GM12878 (cell line): ENCODE measurements at regions not wholly inside any gene's neighbourhood (a gene's known extent, or its start where the extent isn't known, plus 50 kb on each side); places are given as distances from the start of the nearest gene placed in this dataset.

Experiments
- ATAC-seq: fragments of 200-7000 bp; cut with Tn5 transposase; 3 replicates; pipeline ENCODE4 v1.9.1; 2020; ENCODE audit warnings: mild to moderate bottlenecking, moderate library complexity
- BruUV-seq: library from RNA; stranded (reverse); fragments of 400-500 nt; replicated peaks from 2 replicates; lab custom pipeline; 2021; lab: Mats Ljungman, UMichigan
- CTCF ChIA-PET: fragments of 300-600 bp; sonication (Branson Sonifier 250); formaldehyde crosslinking; extraction: SDS; loops from one replicate; lab custom pipeline; 2021; ENCODE audit warnings: inconsistent platforms; lab: Yijun Ruan, JAX
- POLR2A ChIA-PET: fragments of 350-600 bp; formaldehyde crosslinking; extraction: SDS; loops from one replicate; lab custom pipeline; 2021; ENCODE audit warnings: inconsistent platforms; lab: Charles Lee
- RAD21 ChIA-PET: fragments of 300-600 bp; sonication (Branson Sonifier 250); formaldehyde crosslinking; loops from one replicate; lab custom pipeline; 2023; ENCODE audit warnings: antibody characterized with exemption; ENCODE audit not compliant: unreplicated experiment; lab: Charles Lee
- SMC1A ChIA-PET: fragments of 300-600 bp; sonication (Branson Sonifier 250); formaldehyde crosslinking; loops from one replicate; lab custom pipeline; 2023; ENCODE audit not compliant: unreplicated experiment, uncharacterized antibody; lab: Charles Lee
- DNase-seq: peaks from one replicate; pipeline ENCODE4 v3.0.0-alpha.2; 2011; ENCODE audit warnings: low read depth, low spot score
- FAIRE-seq: peaks from 3 replicates; lab custom pipeline; 2011; peaks lifted over from hg19 to GRCh38; lab: Jason Lieb, UNC
- H2AFZ ChIP-seq: 2 replicates; pipeline ENCODE4 v1.6.0; 2011; ENCODE audit warnings: low read depth, low read length, control low read depth; ENCODE audit not compliant: control insufficient read depth
- H3K27ac ChIP-seq: 2 replicates; pipeline ENCODE4 v1.5.1; 2011; ENCODE audit warnings: control low read depth; ENCODE audit not compliant: control insufficient read depth, insufficient read depth
- H3K27me3 ChIP-seq, 2 experiments: replicated peaks in 1 of 2; 2 replicates each; pipeline versions ENCODE4 v1.6.0 to v1.6.1; 2011; ENCODE audit warnings: low read length in 1 of 2; ENCODE audit not compliant: control insufficient read depth in 2 of 2, insufficient read depth in 2 of 2
- H3K36me3 ChIP-seq, 2 experiments: 2 replicates each; pipeline ENCODE4 v1.5.1; 2011; ENCODE audit warnings: low read length in 1 of 2; ENCODE audit not compliant: control insufficient read depth in 2 of 2, insufficient read depth in 2 of 2
- H3K4me1 ChIP-seq: 2 replicates; pipeline ENCODE4 v1.6.1; 2011; ENCODE audit warnings: mild to moderate bottlenecking, low read length, moderate library complexity, mixed read lengths; ENCODE audit not compliant: control insufficient read depth, insufficient read depth
- H3K4me2 ChIP-seq: 2 replicates; pipeline ENCODE4 v1.6.0; 2011; ENCODE audit warnings: control low read depth; ENCODE audit not compliant: control insufficient read depth, insufficient read depth
- H3K4me3 ChIP-seq: fragments of 200-600 bp; sonication (generic); 2 replicates; pipeline ENCODE4 v1.5.1; 2016
- H3K79me2 ChIP-seq: 2 replicates; pipeline ENCODE4 v1.6.0; 2011; ENCODE audit warnings: low read length; ENCODE audit not compliant: control insufficient read depth, insufficient read depth
- H3K9ac ChIP-seq: 2 replicates; pipeline ENCODE4 v1.8.0; 2011; ENCODE audit warnings: low read length, control low read depth, mixed read lengths; ENCODE audit not compliant: control insufficient read depth, insufficient read depth
- H3K9me3 ChIP-seq: replicated peaks from 3 replicates; pipeline ENCODE4 v1.5.1; 2011; ENCODE audit warnings: mild to moderate bottlenecking, low read length; ENCODE audit not compliant: control insufficient read depth, insufficient read depth
- H4K20me1 ChIP-seq: 2 replicates; pipeline ENCODE4 v1.6.0; 2011; ENCODE audit not compliant: control insufficient read depth, insufficient read depth
- EGR1 ChIP-seq, 2 experiments: IDR thresholded peaks; 1 replicate in 1 of 2; 2 replicates in 1 of 2; pipeline ENCODE4 v1.6.1; 2011 to 2012; ENCODE audit warnings: low read depth in 2 of 2, low read length in 2 of 2, borderline replicate concordance in 1 of 2, mild to moderate bottlenecking in 1 of 2, moderate library complexity in 1 of 2
- GATAD2B ChIP-seq: fragments of 450-650 bp; conservative IDR thresholded peaks from 2 replicates; pipeline ENCODE4 v1.6.1; 2017; ENCODE audit warnings: low read depth, mild to moderate bottlenecking, moderate library complexity
- JUNB ChIP-seq: IDR thresholded peaks from 2 replicates; pipeline ENCODE4 v1.6.1; 2016; ENCODE audit warnings: antibody characterized with exemption, mild to moderate bottlenecking
- KDM1A ChIP-seq: fragments of 200-600 bp; sonication (generic); IDR thresholded peaks from 2 replicates; pipeline ENCODE4 v1.6.1; 2016; ENCODE audit warnings: borderline replicate concordance
- KLF5 ChIP-seq: fragments of 450-650 bp; IDR thresholded peaks from 2 replicates; pipeline ENCODE4 v1.6.1; 2014; ENCODE audit warnings: mild to moderate bottlenecking; ENCODE audit not compliant: partially characterized antibody
- NFXL1 ChIP-seq: fragments of 450-650 bp; IDR thresholded peaks from 2 replicates; pipeline ENCODE4 v1.6.1; 2017; ENCODE audit warnings: antibody characterized with exemption, mild to moderate bottlenecking, borderline replicate concordance
- ZNF274 ChIP-seq: IDR thresholded peaks from one replicate; pipeline ENCODE4 v1.8.0; 2011; ENCODE audit not compliant: insufficient read length, insufficient read depth
- ZNF384 ChIP-seq: IDR thresholded peaks from 2 replicates; pipeline ENCODE4 v1.6.1; 2012; ENCODE audit warnings: low read depth, mild to moderate bottlenecking, low read length, improper control_type of control experiment, borderline replicate concordance
- WGBS: methylation state at CpG from one replicate; pipeline ENCODE4 v1.1.6; 2016; ENCODE audit warnings: low lambda C conversion rate; ENCODE audit not compliant: insufficient replicate concordance, insufficient coverage; ENCODE audit errors: missing lambda C conversion rate; 5-methylcytosine and 5-hydroxymethylcytosine counted together
- in situ Hi-C: fragments of 300-500 bp; cut with MboI; formaldehyde crosslinking; loops from 9 replicates; pipeline ENCODE4 v1.14.3; 2018; ENCODE audit warnings: mixed read lengths
- intact Hi-C: fragments of 100-400 bp; cut with micrococcal nuclease; formaldehyde crosslinking; loops from one replicate; pipeline ENCODE4 v1.14.2; 2022; ENCODE audit not compliant: unreplicated experiment
- TF ChIP-seq, protein P1 (sequence below): fragments of 450-650 bp; IDR thresholded peaks from 2 replicates; pipeline ENCODE4 v1.6.1; 2014; ENCODE audit warnings: mild to moderate bottlenecking

DNA sequence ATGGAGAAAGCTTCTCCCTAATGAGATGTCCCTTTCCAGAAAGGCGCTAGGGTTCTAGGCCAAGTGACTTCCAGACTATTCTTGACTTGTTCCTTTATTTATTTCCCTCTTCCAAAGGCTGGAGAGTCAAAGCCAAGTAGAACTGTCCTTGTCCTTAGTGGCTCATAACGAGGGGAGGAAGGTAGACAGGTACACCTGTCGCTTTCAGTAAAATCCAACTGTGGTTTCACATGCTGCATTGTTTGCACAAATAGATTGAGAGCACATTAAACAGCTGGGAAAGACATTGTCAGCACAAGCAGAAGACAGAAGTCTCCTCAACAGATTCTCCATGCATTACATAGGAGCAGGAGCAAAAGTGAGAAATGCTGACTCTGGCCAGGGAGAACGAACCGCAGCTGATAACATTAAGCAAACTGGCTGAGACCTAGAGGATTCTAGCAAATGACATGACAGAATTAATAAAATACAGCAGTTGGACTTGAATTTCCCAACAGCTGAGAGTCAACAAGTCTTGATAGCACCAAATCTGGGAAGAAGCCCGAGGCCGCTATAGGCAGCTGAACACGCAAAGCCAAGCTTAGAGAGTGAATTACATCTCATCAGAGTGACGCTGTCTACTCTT, 227.7 kb downstream of the TLE3 start:
- Histone ChIP-seq H3K27ac (no peak overlapping the region), H3K9ac (no peak overlapping the region), H3K9me3 (peaks cover 3% of the 10 kb centered on the region; the same call in 2 of the 3 replicates), H3K4me3 (no peak overlapping the region), H2AFZ (no peak overlapping the region), H3K36me3 (no peaks in the 10 kb centered on the region), H3K27me3 (no peaks in the 10 kb centered on the region; a peak in 2 of 4 replicates), H3K4me2 (no peak overlapping the region), H3K4me1 (no peaks in the 10 kb centered on the region), H4K20me1 (no peaks in the 10 kb centered on the region), H3K79me2 (no peaks in the 10 kb centered on the region)
- CTCF ChIA-PET = no interaction called here
- RAD21 ChIA-PET = no interaction called here
- DNase-seq (no peak), FAIRE-seq (no peak), ATAC-seq (no peak)
- POLR2A ChIA-PET = no interaction called here
- SMC1A ChIA-PET = no interaction called here
- intact Hi-C loops = no loop called here
- BruUV-seq = no TSS peak
- in situ Hi-C loops = no loop called here
- TF ChIP-seq NFXL1 = no peak
- no peak for TF ChIP-seq ZNF384
- no peak for TF ChIP-seq JUNB
- no peak for TF ChIP-seq ZNF274
- TF ChIP-seq EGR1 (IDR thresholded peaks at IDR 0.05; ENCODE audit: borderline replicate concordance in 1 of 2, low read depth in 2 of 2, low read length in 2 of 2) = no peak
- TF ChIP-seq GATAD2B = no peak
- TF ChIP-seq KLF5 = no peak
- TF ChIP-seq, protein P1, sequence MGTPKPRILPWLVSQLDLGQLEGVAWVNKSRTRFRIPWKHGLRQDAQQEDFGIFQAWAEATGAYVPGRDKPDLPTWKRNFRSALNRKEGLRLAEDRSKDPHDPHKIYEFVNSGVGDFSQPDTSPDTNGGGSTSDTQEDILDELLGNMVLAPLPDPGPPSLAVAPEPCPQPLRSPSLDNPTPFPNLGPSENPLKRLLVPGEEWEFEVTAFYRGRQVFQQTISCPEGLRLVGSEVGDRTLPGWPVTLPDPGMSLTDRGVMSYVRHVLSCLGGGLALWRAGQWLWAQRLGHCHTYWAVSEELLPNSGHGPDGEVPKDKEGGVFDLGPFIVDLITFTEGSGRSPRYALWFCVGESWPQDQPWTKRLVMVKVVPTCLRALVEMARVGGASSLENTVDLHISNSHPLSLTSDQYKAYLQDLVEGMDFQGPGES = no peak
- TF ChIP-seq KDM1A = no peak
- 72% methylated on average over 9 of the region's 9 CpGs for WGBS
